Testis (tissue), 2 donors: ENCODE measurements at regions not wholly inside any gene's neighbourhood (a gene's known extent, or its start where the extent isn't known, plus 50 kb on each side); places are given as distances from the start of the nearest gene placed in this dataset.

Experiments
- POLR2A ChIP-seq: fragments of 450-650 bp; IDR thresholded peaks from one replicate; pipeline ENCODE4 v1.6.1; 2017; ENCODE audit warnings: antibody characterized with exemption, mild to moderate bottlenecking, moderate library complexity
- TF ChIP-seq, protein P1 (sequence below), 3 experiments: fragments of 450-650 bp in 2 of 3; fragments of 200-600 bp in 1 of 3; sonication (generic) in 1 of 3; IDR thresholded peaks; one replicate each; pipeline ENCODE4 v1.5.1; 2016 to 2019; ENCODE audit warnings: antibody characterized with exemption in 3 of 3, mild to moderate bottlenecking in 2 of 3, moderate library complexity in 1 of 3

DNA sequence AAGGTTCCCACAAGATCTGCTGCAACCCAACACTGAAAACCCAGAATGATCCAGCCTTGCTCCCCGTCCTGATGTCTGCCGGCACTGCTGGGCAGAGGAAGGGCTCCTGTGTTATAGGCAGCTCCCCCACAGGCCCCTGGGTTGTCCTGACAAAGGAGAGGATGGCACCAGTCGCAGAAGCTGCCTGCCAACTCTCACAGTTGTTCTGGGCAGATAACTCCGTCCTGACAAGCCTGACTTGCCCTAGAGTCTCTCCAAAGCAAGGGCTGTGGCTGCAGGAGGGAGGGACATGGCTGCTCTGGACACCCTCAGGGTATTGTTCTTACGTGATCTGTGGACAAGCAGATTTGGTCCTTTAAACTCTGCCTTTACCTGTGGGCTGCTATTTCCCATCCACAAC lies 243.8 kb downstream of the CDH26 start:
- TF ChIP-seq, protein P1, sequence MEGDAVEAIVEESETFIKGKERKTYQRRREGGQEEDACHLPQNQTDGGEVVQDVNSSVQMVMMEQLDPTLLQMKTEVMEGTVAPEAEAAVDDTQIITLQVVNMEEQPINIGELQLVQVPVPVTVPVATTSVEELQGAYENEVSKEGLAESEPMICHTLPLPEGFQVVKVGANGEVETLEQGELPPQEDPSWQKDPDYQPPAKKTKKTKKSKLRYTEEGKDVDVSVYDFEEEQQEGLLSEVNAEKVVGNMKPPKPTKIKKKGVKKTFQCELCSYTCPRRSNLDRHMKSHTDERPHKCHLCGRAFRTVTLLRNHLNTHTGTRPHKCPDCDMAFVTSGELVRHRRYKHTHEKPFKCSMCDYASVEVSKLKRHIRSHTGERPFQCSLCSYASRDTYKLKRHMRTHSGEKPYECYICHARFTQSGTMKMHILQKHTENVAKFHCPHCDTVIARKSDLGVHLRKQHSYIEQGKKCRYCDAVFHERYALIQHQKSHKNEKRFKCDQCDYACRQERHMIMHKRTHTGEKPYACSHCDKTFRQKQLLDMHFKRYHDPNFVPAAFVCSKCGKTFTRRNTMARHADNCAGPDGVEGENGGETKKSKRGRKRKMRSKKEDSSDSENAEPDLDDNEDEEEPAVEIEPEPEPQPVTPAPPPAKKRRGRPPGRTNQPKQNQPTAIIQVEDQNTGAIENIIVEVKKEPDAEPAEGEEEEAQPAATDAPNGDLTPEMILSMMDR (IDR thresholded peaks at IDR 0.05): no peak
- no peak for TF ChIP-seq POLR2A
